Esophagus muscularis mucosa (tissue), 4 donors: ENCODE measurements at regions not wholly inside any gene's neighbourhood (a gene's known extent, or its start where the extent isn't known, plus 50 kb on each side); places are given as distances from the start of the nearest gene placed in this dataset.

ENCODE experiments used
- DNase-seq: peaks from one replicate; pipeline ENCODE4 v3.0.0-alpha.2; 2017; ENCODE audit errors: extremely low spot score
- H3K27ac ChIP-seq, 4 donors: fragments of 200-600 bp; sonication (generic); replicated peaks in 1 of 4; 1 replicate in 3 of 4; 2 replicates in 1 of 4; pipeline ENCODE4 v1.5.1; 2016 to 2019; ENCODE audit warnings: mild to moderate bottlenecking in 1 of 4
- H3K27me3 ChIP-seq, 4 donors: fragments of 200-600 bp; sonication (generic); one replicate each; pipeline versions ENCODE4 v1.5.1 to v1.6.0; 2016 to 2019
- H3K36me3 ChIP-seq, 4 donors: fragments of 200-600 bp; sonication (generic); one replicate each; pipeline ENCODE4 v1.5.1; 2016 to 2019
- H3K4me1 ChIP-seq, 4 donors: fragments of 200-600 bp; sonication (generic); one replicate each; pipeline ENCODE4 v1.5.1; 2016 to 2019
- H3K4me3 ChIP-seq, 4 donors: fragments of 200-600 bp; sonication (generic); 1 replicate in 2 of 4; 2 replicates in 2 of 4; pipeline ENCODE4 v1.5.1; 2016 to 2019; ENCODE audit warnings: mild to moderate bottlenecking in 4 of 4, moderate library complexity in 1 of 4
- H3K9me3 ChIP-seq, 4 donors: fragments of 200-600 bp; sonication (generic); 1 replicate in 3 of 4; 2 replicates in 1 of 4; pipeline ENCODE4 v1.5.1; 2016 to 2019
- CTCF ChIP-seq, 3 experiments: fragments of 200-600 bp in 2 of 3; fragments of 450-650 bp in 1 of 3; sonication (generic) in 2 of 3; IDR thresholded peaks; one replicate each; pipeline ENCODE4 v1.5.1; 2017 to 2019; ENCODE audit warnings: antibody characterized with exemption in 3 of 3, mild to moderate bottlenecking in 2 of 3, moderate library complexity in 1 of 3
- EP300 ChIP-seq: sonication (generic); formaldehyde crosslinking; IDR thresholded peaks from one replicate; pipeline ENCODE4 v1.6.1; 2017; ENCODE audit warnings: antibody characterized with exemption
- POLR2A ChIP-seq: fragments of 450-650 bp; IDR thresholded peaks from one replicate; pipeline ENCODE4 v1.6.1; 2017; ENCODE audit warnings: antibody characterized with exemption, moderate library complexity, mild to moderate bottlenecking, low read depth
- POLR2AphosphoS5 ChIP-seq, 2 donors: sonication (generic); formaldehyde crosslinking; IDR thresholded peaks; one replicate each; pipeline ENCODE4 v1.6.1; 2017; ENCODE audit warnings: antibody characterized with exemption in 2 of 2
- WGBS: methylation state at CpG from one replicate; pipeline ENCODE4 v1.1.5; 2018; 5-methylcytosine and 5-hydroxymethylcytosine counted together
- intact Hi-C: fragments of 100-400 bp; cut with DNase I; formaldehyde crosslinking; loops from one replicate; pipeline ENCODE4 v1.15.1; 2023

GRCh38 chr4:111699165-111699564 lies 446.1 kb upstream of the FAM241A start:
- H3K27me3 ChIP-seq = no peaks in the 10 kb centered on the region
- DNase-seq = no peak
- H3K4me3 ChIP-seq = no peak overlapping the region
- no peaks in the 10 kb centered on the region for H3K9me3 ChIP-seq
- no peak for TF ChIP-seq EP300
- TF ChIP-seq POLR2AphosphoS5 (IDR thresholded peaks at IDR 0.05) = no peak
- TF ChIP-seq CTCF (IDR thresholded peaks at IDR 0.05) = no peak
- TF ChIP-seq POLR2A = no peak
- peaks cover 0 to 5% (median 0%) of the 10 kb centered on the region in 4 donors for H3K4me1 ChIP-seq
- intact Hi-C loops = no loop called here
- no peak overlapping the region for H3K27ac ChIP-seq
- H3K36me3 ChIP-seq = no peaks in the 10 kb centered on the region

GRCh38 chr4:111701102-111701501 lies 444.2 kb upstream of the FAM241A start:
- no peak overlapping the region for H3K4me3 ChIP-seq
- 87% methylated on average over 3 of the region's 3 CpGs for WGBS
- no peaks in the 10 kb centered on the region for H3K27me3 ChIP-seq
- no peaks in the 10 kb centered on the region for H3K36me3 ChIP-seq
- H3K27ac ChIP-seq = no peak overlapping the region
- H3K4me1 ChIP-seq = peaks cover 0 to 5% (median 0%) of the 10 kb centered on the region in 4 donors
- H3K9me3 ChIP-seq = no peaks in the 10 kb centered on the region
- intact Hi-C loops = no loop called here
- no peak for TF ChIP-seq POLR2A
- no peak for TF ChIP-seq CTCF (IDR thresholded peaks at IDR 0.05)
- TF ChIP-seq EP300 = no peak
- TF ChIP-seq POLR2AphosphoS5 (IDR thresholded peaks at IDR 0.05) = no peak
- no peak for DNase-seq

- intact Hi-C loops = no loop called here
- Histone ChIP-seq H3K4me1 (no peaks in the 10 kb centered on the region), H3K27me3 (no peaks in the 10 kb centered on the region), H3K4me3 (no peak overlapping the region), H3K9me3 (no peaks in the 10 kb centered on the region), H3K36me3 (no peaks in the 10 kb centered on the region), H3K27ac (no peak overlapping the region)
- TF ChIP-seq CTCF (IDR thresholded peaks at IDR 0.05) (no peak), EP300 (no peak), POLR2AphosphoS5 (IDR thresholded peaks at IDR 0.05) (no peak), POLR2A (no peak)
- DNase-seq = no peak
These were observed 437.8 kb upstream of the FAM241A start for GRCh38 chr4:111707491-111707890.

- no peak for DNase-seq
- Histone ChIP-seq H3K4me3 (no peak overlapping the region), H3K4me1 (no peaks in the 10 kb centered on the region), H3K9me3 (no peaks in the 10 kb centered on the region), H3K27me3 (no peaks in the 10 kb centered on the region), H3K27ac (no peak overlapping the region), H3K36me3 (no peaks in the 10 kb centered on the region)
- TF ChIP-seq POLR2A (no peak), CTCF (IDR thresholded peaks at IDR 0.05) (no peak)
- intact Hi-C loops = no loop called here
- 50% methylated on average over 3 of the region's 3 CpGs for WGBS
These were observed 433.1 kb upstream of the FAM241A start for GRCh38 chr4:111712093-111712677.

GRCh38 chr4:111713276-111713675 lies 432.0 kb upstream of the FAM241A start:
- intact Hi-C loops = no loop called here
- DNase-seq = no peak
- 73% methylated on average over 3 of the region's 3 CpGs for WGBS
- H3K36me3 ChIP-seq = no peaks in the 10 kb centered on the region
- H3K9me3 ChIP-seq = no peaks in the 10 kb centered on the region
- no peaks in the 10 kb centered on the region for H3K27me3 ChIP-seq
- H3K4me3 ChIP-seq = no peak overlapping the region
- H3K4me1 ChIP-seq = peaks cover 0 to 9% (median 4%) of the 10 kb centered on the region in 4 donors
- no peak overlapping the region for H3K27ac ChIP-seq
- TF ChIP-seq CTCF (IDR thresholded peaks at IDR 0.05) (no peak), POLR2A (no peak), EP300 (no peak), POLR2AphosphoS5 (IDR thresholded peaks at IDR 0.05) (no peak)
